Dendritic cell treated with granulocyte-macrophage colony-stimulating factor and Interleukin-4, amounts not matched to agents 40 ng/mL and 50 ng/mL, for 4 days (primary cell): ENCODE measurements at regions not wholly inside any gene's neighbourhood (a gene's known extent, or its start where the extent isn't known, plus 50 kb on each side); places are given as distances from the start of the nearest gene placed in this dataset.

ENCODE experiments used
- H3K27ac Mint-ChIP-seq: one replicate; pipeline ENCODE4 v1.8.0; 2022; ENCODE audit warnings: mild to moderate bottlenecking, mixed read lengths
- H3K27me3 Mint-ChIP-seq: one replicate; pipeline ENCODE4 v1.8.0; 2022; ENCODE audit warnings: mild to moderate bottlenecking, mixed read lengths
- H3K36me3 Mint-ChIP-seq: one replicate; pipeline ENCODE4 v1.8.0; 2022; ENCODE audit warnings: low read depth, mixed read lengths
- H3K4me1 Mint-ChIP-seq: one replicate; pipeline ENCODE4 v1.8.0; 2022; ENCODE audit warnings: low read depth, mixed read lengths
- H3K4me3 Mint-ChIP-seq: one replicate; pipeline ENCODE4 v1.8.0; 2022; ENCODE audit warnings: mild to moderate bottlenecking, moderate library complexity, mixed read lengths
- H3K9me3 Mint-ChIP-seq: one replicate; pipeline ENCODE4 v1.8.0; 2022; ENCODE audit warnings: mixed read lengths
- intact Hi-C: fragments of 100-400 bp; cut with micrococcal nuclease; formaldehyde crosslinking; loops from one replicate; pipeline ENCODE4 v1.15.0; 2022

- Mint-ChIP-seq H3K27me3 (no peaks in the 10 kb centered on the region), H3K36me3 (no peaks in the 10 kb centered on the region), H3K4me3 (no peak overlapping the region), H3K27ac (no peak overlapping the region), H3K4me1 (no peaks in the 10 kb centered on the region), H3K9me3 (no peaks in the 10 kb centered on the region)
- intact Hi-C loops, result no loop called here
Measured at GRCh38 chr3:176737480-176738110, 459.7 kb downstream of the TBL1XR1 start.

GRCh38 chr3:176734146-176734545 is 463.1 kb downstream of the TBL1XR1 start:
- H3K27ac Mint-ChIP-seq, result no peak overlapping the region
- no peaks in the 10 kb centered on the region for H3K4me1 Mint-ChIP-seq
- H3K27me3 Mint-ChIP-seq, result no peaks in the 10 kb centered on the region
- intact Hi-C loops, result no loop called here
- no peak overlapping the region for H3K4me3 Mint-ChIP-seq
- no peaks in the 10 kb centered on the region for H3K36me3 Mint-ChIP-seq
- no peaks in the 10 kb centered on the region for H3K9me3 Mint-ChIP-seq

GRCh38 chr3:176724394-176724759 is 472.9 kb downstream of the TBL1XR1 start:
- H3K27ac Mint-ChIP-seq, result no peak overlapping the region
- H3K9me3 Mint-ChIP-seq, result peaks cover 28% of the 10 kb centered on the region
- H3K4me3 Mint-ChIP-seq, result no peak overlapping the region
- no peaks in the 10 kb centered on the region for H3K36me3 Mint-ChIP-seq
- no peaks in the 10 kb centered on the region for H3K4me1 Mint-ChIP-seq
- no peaks in the 10 kb centered on the region for H3K27me3 Mint-ChIP-seq
- intact Hi-C loops, result no loop called here

- no peak overlapping the region for H3K27ac Mint-ChIP-seq
- no peak overlapping the region for H3K4me3 Mint-ChIP-seq
- H3K9me3 Mint-ChIP-seq, result peaks cover 27% of the 10 kb centered on the region
- H3K36me3 Mint-ChIP-seq, result no peaks in the 10 kb centered on the region
- no peaks in the 10 kb centered on the region for H3K27me3 Mint-ChIP-seq
- no peaks in the 10 kb centered on the region for H3K4me1 Mint-ChIP-seq
- intact Hi-C loops, result no loop called here
Measured at GRCh38 chr3:176723758-176724393, 473.4 kb downstream of the TBL1XR1 start.

GRCh38 chr3:176714034-176714433 is 483.2 kb downstream of the TBL1XR1 start:
- H3K4me3 Mint-ChIP-seq, result no peak overlapping the region
- no peaks in the 10 kb centered on the region for H3K36me3 Mint-ChIP-seq
- no peaks in the 10 kb centered on the region for H3K4me1 Mint-ChIP-seq
- H3K9me3 Mint-ChIP-seq, result no peaks in the 10 kb centered on the region
- H3K27me3 Mint-ChIP-seq, result no peaks in the 10 kb centered on the region
- intact Hi-C loops, result no loop called here
- H3K27ac Mint-ChIP-seq, result no peak overlapping the region

- Mint-ChIP-seq H3K36me3 (no peaks in the 10 kb centered on the region), H3K4me3 (no peak overlapping the region), H3K9me3 (peaks cover 17% of the 10 kb centered on the region), H3K4me1 (no peaks in the 10 kb centered on the region), H3K27ac (no peak overlapping the region), H3K27me3 (no peaks in the 10 kb centered on the region)
- intact Hi-C loops, result no loop called here
Measured at GRCh38 chr3:176712191-176712590, 485.1 kb downstream of the TBL1XR1 start.

- H3K27me3 Mint-ChIP-seq, result no peaks in the 10 kb centered on the region
- H3K4me3 Mint-ChIP-seq, result no peak overlapping the region
- intact Hi-C loops, result no loop called here
- no peak overlapping the region for H3K27ac Mint-ChIP-seq
- no peaks in the 10 kb centered on the region for H3K9me3 Mint-ChIP-seq
- H3K36me3 Mint-ChIP-seq, result no peaks in the 10 kb centered on the region
- no peaks in the 10 kb centered on the region for H3K4me1 Mint-ChIP-seq
Measured at GRCh38 chr3:176699288-176699687, 498.0 kb downstream of the TBL1XR1 start.

GRCh38 chr3:176697284-176697889 is 499.9 kb downstream of the TBL1XR1 start:
- Mint-ChIP-seq H3K27ac (no peak overlapping the region), H3K27me3 (no peaks in the 10 kb centered on the region), H3K4me3 (no peak overlapping the region), H3K9me3 (no peaks in the 10 kb centered on the region), H3K4me1 (no peaks in the 10 kb centered on the region), H3K36me3 (no peaks in the 10 kb centered on the region)
- intact Hi-C loops, result no loop called here

- Mint-ChIP-seq H3K4me1 (no peaks in the 10 kb centered on the region), H3K36me3 (no peaks in the 10 kb centered on the region), H3K27ac (no peak overlapping the region), H3K27me3 (no peaks in the 10 kb centered on the region), H3K4me3 (no peak overlapping the region), H3K9me3 (no peaks in the 10 kb centered on the region)
- intact Hi-C loops, result no loop called here
Measured at GRCh38 chr3:176696816-176697215, 500.5 kb downstream of the TBL1XR1 start.

- no peak overlapping the region for H3K27ac Mint-ChIP-seq
- H3K36me3 Mint-ChIP-seq, result no peaks in the 10 kb centered on the region
- H3K27me3 Mint-ChIP-seq, result no peaks in the 10 kb centered on the region
- H3K4me1 Mint-ChIP-seq, result no peaks in the 10 kb centered on the region
- no peak overlapping the region for H3K4me3 Mint-ChIP-seq
- peaks cover 10% of the 10 kb centered on the region for H3K9me3 Mint-ChIP-seq
- intact Hi-C loops, result no loop called here
Measured at GRCh38 chr3:176692966-176693785, 504.1 kb downstream of the TBL1XR1 start.

GRCh38 chr3:176692199-176692965 is 504.9 kb downstream of the TBL1XR1 start:
- Mint-ChIP-seq H3K27me3 (no peaks in the 10 kb centered on the region), H3K27ac (no peak overlapping the region), H3K9me3 (peaks cover 10% of the 10 kb centered on the region), H3K4me1 (no peaks in the 10 kb centered on the region), H3K36me3 (no peaks in the 10 kb centered on the region), H3K4me3 (no peak overlapping the region)
- intact Hi-C loops, result no loop called here

- Mint-ChIP-seq H3K9me3 (peaks cover 20% of the 10 kb centered on the region), H3K27ac (no peak overlapping the region), H3K4me3 (no peak overlapping the region), H3K36me3 (no peaks in the 10 kb centered on the region), H3K27me3 (no peaks in the 10 kb centered on the region), H3K4me1 (no peaks in the 10 kb centered on the region)
- intact Hi-C loops, result no loop called here
Measured at GRCh38 chr3:176690083-176690869, 507.0 kb downstream of the TBL1XR1 start.

- intact Hi-C loops, result no loop called here
- peaks cover 33% of the 10 kb centered on the region for H3K9me3 Mint-ChIP-seq
- no peaks in the 10 kb centered on the region for H3K36me3 Mint-ChIP-seq
- H3K4me1 Mint-ChIP-seq, result no peaks in the 10 kb centered on the region
- no peak overlapping the region for H3K4me3 Mint-ChIP-seq
- H3K27ac Mint-ChIP-seq, result no peak overlapping the region
- H3K27me3 Mint-ChIP-seq, result no peaks in the 10 kb centered on the region
Measured at GRCh38 chr3:176687754-176688153, 509.5 kb downstream of the TBL1XR1 start.
